GM18517 (cell line): ENCODE measurements at regions not wholly inside any gene's neighbourhood (a gene's known extent, or its start where the extent isn't known, plus 50 kb on each side); places are given as distances from the start of the nearest gene placed in this dataset.

Experiments
- ATAC-seq: cut with Tn5 transposase; IDR thresholded peaks from one replicate; pipeline ENCODE4 v1.9.1; 2021; ENCODE audit warnings: mild to moderate bottlenecking, moderate library complexity; ENCODE audit not compliant: unreplicated experiment

DNA sequence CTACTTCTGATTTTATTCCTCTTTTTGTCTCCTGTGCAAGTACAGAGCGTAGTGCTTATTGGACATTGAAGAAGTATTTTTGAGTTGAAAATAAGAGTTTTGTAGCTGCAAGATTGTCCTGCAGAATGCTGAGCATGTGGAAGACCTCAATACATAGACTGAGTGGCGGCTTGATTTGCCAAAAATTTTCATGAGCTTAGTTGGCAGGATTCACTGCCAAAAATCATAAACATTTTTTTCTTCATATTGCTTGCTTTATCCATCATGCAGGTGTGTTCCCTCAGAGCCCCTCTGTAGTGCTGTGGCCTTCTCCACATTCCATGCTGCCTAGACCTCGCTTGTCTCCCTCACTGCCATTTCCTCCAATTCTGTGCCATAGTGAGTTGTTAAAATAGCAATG, 100.1 kb downstream of the DUSP10 start:
- ATAC-seq: no peak

GRCh38 chr1:221643404-221644144, 98.3 kb downstream of the DUSP10 start:
- peak; percentile 83 for ATAC-seq

DNA sequence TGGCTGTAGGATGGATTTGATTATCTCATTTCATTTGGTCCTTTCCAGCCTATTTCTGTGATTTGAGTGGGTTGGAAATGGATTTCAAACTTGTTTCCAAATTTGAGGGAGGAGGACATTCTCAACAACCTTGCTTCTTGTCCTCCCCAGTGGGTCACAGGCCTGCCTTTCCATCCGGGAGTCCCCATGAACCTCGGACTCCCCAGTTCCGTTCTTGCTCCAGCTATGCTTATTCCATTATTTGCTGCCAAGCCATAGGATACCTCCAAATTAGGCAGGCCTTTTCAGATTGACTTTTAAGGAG, 97.8 kb downstream of the DUSP10 start:
- ATAC-seq: no peak

DNA sequence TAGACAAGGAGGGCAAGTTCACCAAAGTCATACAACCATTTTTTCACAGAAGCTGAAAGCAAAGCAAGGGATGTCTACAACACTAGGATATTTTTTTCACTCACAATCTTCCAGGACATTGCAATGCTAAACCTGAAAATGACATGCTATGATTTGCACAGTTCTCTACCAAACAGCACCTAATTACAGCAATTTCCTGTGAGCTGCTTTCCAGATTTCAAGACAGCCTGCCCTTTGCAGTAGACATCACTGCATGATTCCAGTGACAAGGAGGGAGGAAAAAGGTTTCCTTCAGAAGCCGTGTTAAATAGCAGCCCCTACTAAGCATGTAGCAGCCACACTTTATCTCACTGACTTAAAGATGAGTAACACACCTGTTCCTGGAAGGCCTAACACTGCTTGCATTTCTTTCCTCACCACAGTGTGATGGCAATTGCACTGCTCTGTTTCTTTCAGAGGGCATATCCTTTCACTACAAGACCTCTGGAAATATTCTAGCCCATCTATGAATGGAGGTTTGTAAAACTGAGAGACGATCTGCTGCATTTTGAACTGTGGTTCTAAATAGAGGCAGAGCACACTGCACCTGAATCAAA, 97.1 kb downstream of the DUSP10 start:
- no peak for ATAC-seq

- ATAC-seq: no peak
Observed at GRCh38 chr1:221648201-221648600, 93.7 kb downstream of the DUSP10 start.
